ENCODE measurements at regions not wholly inside any gene's neighbourhood (a gene's known extent, or its start where the extent isn't known, plus 50 kb on each side); places are given as distances from the start of the nearest gene placed in this dataset.

DNA sequence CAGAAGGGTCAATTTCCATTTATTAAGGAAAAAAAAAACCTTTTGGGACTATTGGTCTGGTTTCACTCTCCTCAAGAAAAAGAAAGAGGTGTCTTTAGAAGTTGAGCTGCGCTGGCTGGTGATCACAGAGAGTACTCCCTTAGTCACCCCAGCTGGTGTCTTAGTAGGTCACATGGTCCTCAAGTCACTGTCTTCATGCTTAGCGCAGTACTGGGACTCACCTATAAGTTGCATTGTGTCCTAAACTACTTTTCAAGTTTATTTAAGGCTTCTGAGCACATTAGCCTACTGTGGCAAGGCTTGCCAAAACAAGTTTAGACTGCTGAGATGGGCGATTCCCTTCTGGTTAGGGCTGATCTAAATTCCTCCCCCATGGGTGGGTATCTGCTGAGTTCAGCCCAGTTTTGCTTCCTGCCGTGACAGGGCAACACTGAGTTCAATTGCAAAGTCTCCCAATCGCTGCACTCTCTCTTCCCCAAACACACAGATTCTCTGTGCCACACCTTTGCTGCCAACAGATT, 824.9 kb upstream of the CRIM1 start:
- TF ChIP-seq, protein P1, sequence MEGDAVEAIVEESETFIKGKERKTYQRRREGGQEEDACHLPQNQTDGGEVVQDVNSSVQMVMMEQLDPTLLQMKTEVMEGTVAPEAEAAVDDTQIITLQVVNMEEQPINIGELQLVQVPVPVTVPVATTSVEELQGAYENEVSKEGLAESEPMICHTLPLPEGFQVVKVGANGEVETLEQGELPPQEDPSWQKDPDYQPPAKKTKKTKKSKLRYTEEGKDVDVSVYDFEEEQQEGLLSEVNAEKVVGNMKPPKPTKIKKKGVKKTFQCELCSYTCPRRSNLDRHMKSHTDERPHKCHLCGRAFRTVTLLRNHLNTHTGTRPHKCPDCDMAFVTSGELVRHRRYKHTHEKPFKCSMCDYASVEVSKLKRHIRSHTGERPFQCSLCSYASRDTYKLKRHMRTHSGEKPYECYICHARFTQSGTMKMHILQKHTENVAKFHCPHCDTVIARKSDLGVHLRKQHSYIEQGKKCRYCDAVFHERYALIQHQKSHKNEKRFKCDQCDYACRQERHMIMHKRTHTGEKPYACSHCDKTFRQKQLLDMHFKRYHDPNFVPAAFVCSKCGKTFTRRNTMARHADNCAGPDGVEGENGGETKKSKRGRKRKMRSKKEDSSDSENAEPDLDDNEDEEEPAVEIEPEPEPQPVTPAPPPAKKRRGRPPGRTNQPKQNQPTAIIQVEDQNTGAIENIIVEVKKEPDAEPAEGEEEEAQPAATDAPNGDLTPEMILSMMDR (IDR thresholded peaks at IDR 0.05) = no peak
- no peak overlapping the region for H3K27ac ChIP-seq

DNA sequence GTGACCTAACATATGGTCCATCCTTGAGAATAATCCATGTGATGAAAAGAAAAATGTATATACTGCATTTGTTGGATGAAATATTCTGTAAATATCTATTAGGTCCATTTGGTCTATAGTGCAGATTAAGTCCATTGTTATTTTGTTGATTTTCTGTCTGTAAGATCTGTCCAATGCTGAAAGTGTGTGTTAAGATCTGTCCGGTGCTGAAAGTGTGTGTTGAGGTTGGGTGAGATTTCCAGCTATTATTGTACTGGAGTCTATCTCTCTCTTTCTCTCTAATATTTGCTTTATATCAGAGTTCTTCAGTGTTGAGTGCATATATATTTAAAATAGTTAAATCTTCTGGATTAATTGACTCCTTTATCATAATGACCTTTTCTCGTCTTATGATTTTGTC, 828.8 kb upstream of the CRIM1 start:
- Histone ChIP-seq H3K27ac (no peak overlapping the region), H3K4me3 (no peak overlapping the region)
- TF ChIP-seq, protein P1 (IDR thresholded peaks at IDR 0.05) = no peak
- no peak for DNase-seq (ENCODE audit: low spot score)

More for the DNA sequence above, 824.9 kb upstream of the CRIM1 start:
- no peak overlapping the region for H3K4me3 ChIP-seq
- no peak for DNase-seq (ENCODE audit: low spot score)

DNA sequence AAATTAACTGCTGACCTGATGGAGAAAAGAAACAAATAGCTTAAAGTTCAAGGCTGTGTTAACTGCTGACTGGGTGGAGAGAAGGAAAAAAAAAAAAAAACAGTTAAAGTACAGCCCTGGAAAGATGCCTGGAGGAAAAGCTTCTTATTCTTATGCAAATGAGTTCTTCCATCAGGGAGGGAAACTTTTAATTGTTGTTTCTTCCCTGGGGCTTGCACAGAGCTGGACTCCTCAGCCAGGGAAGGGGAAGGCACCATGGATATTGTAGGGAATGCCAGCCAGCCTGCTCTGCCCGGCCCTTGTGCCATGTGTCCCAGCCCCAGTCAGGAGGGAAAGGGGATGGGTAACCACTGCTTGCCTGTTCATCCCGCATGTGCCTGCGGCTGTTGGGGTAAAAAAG, 833.1 kb upstream of the CRIM1 start:
- DNase-seq (ENCODE audit: low spot score) = no peak
- TF ChIP-seq, protein P1 (IDR thresholded peaks at IDR 0.05) = no peak
- H3K4me3 ChIP-seq = no peak overlapping the region
- H3K27ac ChIP-seq = no peak overlapping the region

DNA sequence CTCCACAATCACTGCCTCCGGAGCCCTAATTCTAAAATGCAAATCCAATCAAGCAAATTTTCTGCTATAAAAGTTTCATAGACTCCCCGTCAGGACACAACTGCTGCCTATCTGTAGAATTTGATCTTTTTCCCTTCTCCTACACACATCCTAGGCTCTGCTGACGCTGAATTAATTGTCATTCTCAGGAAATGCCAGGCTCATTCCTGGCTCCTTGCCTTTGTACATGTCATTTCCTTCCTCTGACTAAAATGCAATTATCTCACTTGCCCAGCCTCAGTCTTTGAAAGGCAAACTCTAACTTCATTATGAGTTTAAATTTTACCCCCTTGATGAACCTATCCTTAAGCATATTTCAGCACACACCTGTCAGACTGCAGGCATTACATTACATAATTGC, 844.9 kb upstream of the CRIM1 start:
- DNase-seq (ENCODE audit: low spot score) = no peak
- H3K27ac ChIP-seq = no peak overlapping the region
- H3K4me3 ChIP-seq = no peak overlapping the region
- TF ChIP-seq, protein P1 (IDR thresholded peaks at IDR 0.05) = no peak

DNA sequence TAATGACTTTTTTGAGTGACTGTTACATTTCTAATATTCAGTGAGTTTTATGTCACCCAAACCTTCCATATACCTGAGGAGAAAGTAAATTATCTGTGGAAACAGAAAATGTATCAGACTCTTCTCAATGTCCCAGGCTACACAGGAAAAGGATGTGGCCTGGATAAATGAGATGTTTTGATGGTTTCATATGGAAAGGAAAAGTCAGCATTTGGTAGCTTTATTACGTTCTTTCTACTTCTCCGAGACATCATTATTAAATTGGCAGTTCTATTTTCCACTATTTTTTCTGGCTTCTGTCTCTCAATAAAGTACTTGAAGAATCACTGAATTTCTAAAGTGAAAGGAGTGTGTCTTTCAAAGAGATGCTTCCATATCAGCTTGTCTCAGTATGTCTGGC, 847.0 kb upstream of the CRIM1 start:
- TF ChIP-seq, protein P1 (IDR thresholded peaks at IDR 0.05) = no peak
- no peak for DNase-seq (ENCODE audit: low spot score)
- H3K27ac ChIP-seq = no peak overlapping the region
- H3K4me3 ChIP-seq = no peak overlapping the region

DNA sequence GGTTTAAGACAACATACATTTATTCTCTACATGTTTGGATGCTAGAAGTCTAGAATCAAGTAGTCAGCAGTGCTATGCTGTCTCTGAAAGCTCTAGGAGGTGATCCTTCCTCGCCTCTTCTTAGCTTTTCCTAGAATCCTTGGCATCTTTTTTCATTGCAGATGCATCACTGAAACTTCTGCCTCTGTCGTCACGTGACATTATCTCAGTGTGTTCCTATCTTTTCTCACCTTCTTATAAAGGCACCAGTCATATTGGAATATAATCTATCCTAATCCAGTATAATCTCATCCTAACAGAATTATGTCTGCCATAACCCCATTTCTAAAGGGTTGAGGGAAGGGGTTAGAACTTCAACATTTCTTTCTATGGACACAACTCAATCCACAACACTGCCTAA, 851.2 kb upstream of the CRIM1 start:
- TF ChIP-seq, protein P1 (IDR thresholded peaks at IDR 0.05) = no peak
- no peak for DNase-seq (ENCODE audit: low spot score)
- H3K27ac ChIP-seq = no peak overlapping the region
- H3K4me3 ChIP-seq = no peak overlapping the region

DNA sequence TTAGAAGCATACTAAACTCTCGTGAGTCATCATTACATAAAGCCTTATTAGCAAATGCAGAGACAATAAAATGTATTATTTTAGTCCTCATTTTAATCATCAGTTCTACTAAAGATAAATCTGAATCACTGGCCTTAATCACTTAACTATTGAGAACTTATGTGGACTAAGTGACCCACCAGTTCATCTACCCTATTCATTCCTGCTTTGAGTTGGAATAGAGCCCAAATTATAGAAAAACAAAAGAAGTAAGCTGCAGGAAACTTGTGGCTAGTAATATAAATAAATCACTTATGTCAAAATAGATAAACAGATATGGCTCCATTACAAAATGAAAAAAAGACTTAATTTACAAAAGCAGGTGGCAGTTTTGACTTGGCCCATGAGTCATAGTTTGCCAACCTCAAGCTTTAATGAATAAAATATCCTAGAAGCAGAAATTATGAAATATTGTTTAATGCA, 851.8 kb upstream of the CRIM1 start:
- no peak overlapping the region for H3K4me3 ChIP-seq
- H3K27ac ChIP-seq = no peak overlapping the region
- DNase-seq (ENCODE audit: low spot score) = no peak
- TF ChIP-seq, protein P1 (IDR thresholded peaks at IDR 0.05) = no peak
